ENCODE measurements at regions not wholly inside any gene's neighbourhood (a gene's known extent, or its start where the extent isn't known, plus 50 kb on each side); places are given as distances from the start of the nearest gene placed in this dataset.

DNA sequence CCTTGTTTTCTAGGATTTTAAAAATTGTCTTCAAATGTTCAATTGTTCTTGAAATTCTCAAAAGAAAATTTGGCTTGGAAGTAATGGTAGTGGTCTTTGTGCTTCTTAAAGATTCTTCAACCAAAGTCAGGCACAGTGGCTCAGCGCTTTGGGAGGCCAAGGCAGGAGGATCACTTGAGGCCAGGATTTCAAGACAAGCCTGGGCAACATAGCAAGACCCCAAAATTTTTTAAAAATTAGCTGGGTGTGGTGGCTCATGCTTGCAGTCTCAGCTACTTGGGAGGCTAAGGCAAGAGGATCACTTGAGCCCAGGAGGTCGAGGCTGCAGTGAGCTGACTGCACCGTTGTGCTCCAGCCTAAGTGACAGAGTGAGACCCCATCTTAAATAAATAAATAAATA is 153.5 kb upstream of the ZNF507 start:
- no peak for TF ChIP-seq EZH2 (IDR thresholded peaks at IDR 0.05; ENCODE audit: borderline replicate concordance)
- no peak for TF ChIP-seq CTCF (IDR thresholded peaks at IDR 0.05; ENCODE audit: poor library complexity)
